ENCODE measurements at regions not wholly inside any gene's neighbourhood (a gene's known extent, or its start where the extent isn't known, plus 50 kb on each side); places are given as distances from the start of the nearest gene placed in this dataset.

- H3K27me3 ChIP-seq, result no peaks in the 10 kb centered on the region
- intact Hi-C loops (cut with DNase I; ENCODE audit: low total_unique reads), result no loop called here
- no peaks in the 10 kb centered on the region for H3K9me3 ChIP-seq
- peak; percentile 9 for DNase-seq
- 68% methylated on average over 4 of the region's 4 CpGs; no CpG with 5 or more reads in 1 of the 2 donors for WGBS, 2 donors (ENCODE audit: low coverage in 1 of 2)
- TF ChIP-seq POLR2AphosphoS5 (IDR thresholded peaks at IDR 0.05) (no peak), EP300 (IDR thresholded peaks at IDR 0.05; ENCODE audit: low read depth) (no peak), POLR2A (IDR thresholded peaks at IDR 0.05) (no peak), CTCF (IDR thresholded peaks at IDR 0.05) (no peak)
- H3K4me1 ChIP-seq, result peaks cover 4 to 41% (median 24%) of the 10 kb centered on the region in 4 donors
- no peak overlapping the region for H3K4me3 ChIP-seq
- H3K36me3 ChIP-seq, result no peaks in the 10 kb centered on the region
- in situ Hi-C loops (cut with MboI; ENCODE audit: low pct_ligation_motif_present in 1 of 4, low pct_unique_long_range_greater_than_20kb in 1 of 4, low sequenced_read_pairs in 3 of 4), result no loop called here
- no peak overlapping the region for H3K27ac ChIP-seq
These were observed 643.6 kb downstream of the ACTL7B start for GRCh38 chr9:108212184-108212583.

- WGBS, 2 donors (ENCODE audit: low coverage in 1 of 2), result 67 to 91% methylated on average over 1 of the region's 1 CpG
These were observed 644.3 kb downstream of the ACTL7B start for GRCh38 chr9:108211411-108211955.

GRCh38 chr9:108209132-108209685 lies 646.6 kb downstream of the ACTL7B start:
- H3K27me3 ChIP-seq, result no peaks in the 10 kb centered on the region
- peak overlapping the region; percentile 56 to 67 (median 64) for H3K27ac ChIP-seq
- intact Hi-C loops (cut with DNase I; ENCODE audit: low total_unique reads) (no loop called here), in situ Hi-C loops (cut with MboI; ENCODE audit: low pct_ligation_motif_present in 1 of 4, low pct_unique_long_range_greater_than_20kb in 1 of 4, low sequenced_read_pairs in 3 of 4) (no loop called here)
- peak; percentile 86 for DNase-seq
- TF ChIP-seq POLR2A (IDR thresholded peaks at IDR 0.05) (no peak), POLR2AphosphoS5 (IDR thresholded peaks at IDR 0.05) (peak in 2 of 3 donors; percentile 29 to 38)
- WGBS, 2 donors (ENCODE audit: low coverage in 1 of 2), result 10 to 46% methylated on average over 4 to 5 of the region's 5 CpGs
- H3K36me3 ChIP-seq, result no peaks in the 10 kb centered on the region
- H3K4me1 ChIP-seq, result peaks cover 4 to 42% (median 24%) of the 10 kb centered on the region in 4 donors
- H3K4me3 ChIP-seq, result no peak overlapping the region
- H3K9me3 ChIP-seq, result no peaks in the 10 kb centered on the region

More at GRCh38 chr9:108211411-108211955, 644.3 kb downstream of the ACTL7B start:
- intact Hi-C loops (cut with DNase I; ENCODE audit: low total_unique reads) (no loop called here), in situ Hi-C loops (cut with MboI; ENCODE audit: low pct_ligation_motif_present in 1 of 4, low pct_unique_long_range_greater_than_20kb in 1 of 4, low sequenced_read_pairs in 3 of 4) (no loop called here)
- H3K36me3 ChIP-seq, result no peaks in the 10 kb centered on the region
- H3K27me3 ChIP-seq, result no peaks in the 10 kb centered on the region
- H3K4me1 ChIP-seq, result peaks cover 4 to 42% (median 24%) of the 10 kb centered on the region in 4 donors
- DNase-seq, result no peak
- no peak overlapping the region for H3K27ac ChIP-seq
- TF ChIP-seq CTCF (IDR thresholded peaks at IDR 0.05), result no peak
- H3K4me3 ChIP-seq, result no peak overlapping the region
- H3K9me3 ChIP-seq, result no peaks in the 10 kb centered on the region

DNA sequence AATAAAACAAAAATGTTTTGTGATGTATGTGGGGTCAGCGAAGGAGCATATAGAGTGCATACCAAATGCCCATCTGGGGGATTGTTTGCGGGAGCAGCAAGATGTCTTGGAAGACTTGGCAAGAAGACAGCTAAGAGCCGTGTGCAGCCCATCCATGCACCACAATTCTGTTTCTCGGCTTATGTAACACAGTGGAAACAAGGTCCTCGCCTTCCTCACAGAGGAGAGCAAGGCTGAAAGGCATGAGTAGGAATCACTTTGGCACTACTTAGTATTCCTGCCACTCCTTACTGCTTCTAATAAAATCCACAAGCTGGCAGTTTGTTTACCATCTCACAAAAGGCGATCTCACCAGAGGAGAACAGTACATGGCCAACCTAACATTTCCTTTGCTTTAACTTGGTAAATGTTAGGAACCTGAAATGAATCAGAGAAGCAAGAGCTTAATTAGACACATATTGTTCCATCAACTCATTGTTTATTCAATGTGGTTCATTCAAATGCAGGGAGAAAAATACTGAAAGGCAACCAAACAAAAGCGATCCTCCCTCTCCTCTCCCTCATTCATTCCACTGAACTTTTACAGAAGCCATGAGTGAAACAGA lies 648.1 kb downstream of the ACTL7B start:
- peaks cover 4 to 35% (median 23%) of the 10 kb centered on the region in 4 donors for H3K4me1 ChIP-seq
- no peaks in the 10 kb centered on the region for H3K27me3 ChIP-seq
- no peak overlapping the region for H3K4me3 ChIP-seq
- no peak for DNase-seq
- H3K9me3 ChIP-seq, result peaks cover 0 to 8% of the 10 kb centered on the region in 2 donors
- in situ Hi-C loops (cut with MboI; ENCODE audit: low pct_ligation_motif_present in 1 of 4, low pct_unique_long_range_greater_than_20kb in 1 of 4, low sequenced_read_pairs in 3 of 4) (no loop called here), intact Hi-C loops (cut with DNase I; ENCODE audit: low total_unique reads) (no loop called here)
- H3K27ac ChIP-seq, result peak overlapping the region in 3 of 4 donors; percentile 1 to 29 (median 5)
- no peak for TF ChIP-seq POLR2AphosphoS5 (IDR thresholded peaks at IDR 0.05)
- no peak for TF ChIP-seq CTCF (IDR thresholded peaks at IDR 0.05)
- no peak for TF ChIP-seq POLR2A (IDR thresholded peaks at IDR 0.05)
- no peaks in the 10 kb centered on the region for H3K36me3 ChIP-seq
- WGBS, 2 donors (ENCODE audit: low coverage in 1 of 2), result 57 to 66% methylated on average over 2 to 7 of the region's 7 CpGs

Measured in transverse colon (tissue), 4 donors.